ENCODE measurements at regions not wholly inside any gene's neighbourhood (a gene's known extent, or its start where the extent isn't known, plus 50 kb on each side); places are given as distances from the start of the nearest gene placed in this dataset.

DNA sequence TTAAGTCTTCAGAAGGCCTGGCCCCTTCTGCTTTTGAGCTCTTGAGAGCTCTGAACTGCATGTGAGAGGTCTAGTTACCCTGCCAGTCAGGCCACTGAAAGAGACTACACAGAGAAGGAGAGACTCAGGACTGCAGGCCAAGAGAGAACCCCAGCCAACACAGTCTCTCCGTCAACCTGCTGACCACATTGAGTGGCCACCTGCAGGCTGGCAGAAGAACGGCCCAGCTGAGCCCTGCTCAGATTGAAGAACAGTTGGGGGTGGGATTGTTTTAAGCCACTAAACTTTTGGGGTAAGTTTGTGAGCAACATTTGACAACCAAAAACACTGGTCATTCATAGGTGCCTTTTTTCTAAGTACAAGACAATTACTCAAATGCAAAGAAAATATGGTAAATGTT is 273.5 kb upstream of the CCDC54 start:
- H3K4me3 ChIP-seq (ENCODE audit: low read depth, low read length), result no peak overlapping the region
- TF ChIP-seq, protein P1, sequence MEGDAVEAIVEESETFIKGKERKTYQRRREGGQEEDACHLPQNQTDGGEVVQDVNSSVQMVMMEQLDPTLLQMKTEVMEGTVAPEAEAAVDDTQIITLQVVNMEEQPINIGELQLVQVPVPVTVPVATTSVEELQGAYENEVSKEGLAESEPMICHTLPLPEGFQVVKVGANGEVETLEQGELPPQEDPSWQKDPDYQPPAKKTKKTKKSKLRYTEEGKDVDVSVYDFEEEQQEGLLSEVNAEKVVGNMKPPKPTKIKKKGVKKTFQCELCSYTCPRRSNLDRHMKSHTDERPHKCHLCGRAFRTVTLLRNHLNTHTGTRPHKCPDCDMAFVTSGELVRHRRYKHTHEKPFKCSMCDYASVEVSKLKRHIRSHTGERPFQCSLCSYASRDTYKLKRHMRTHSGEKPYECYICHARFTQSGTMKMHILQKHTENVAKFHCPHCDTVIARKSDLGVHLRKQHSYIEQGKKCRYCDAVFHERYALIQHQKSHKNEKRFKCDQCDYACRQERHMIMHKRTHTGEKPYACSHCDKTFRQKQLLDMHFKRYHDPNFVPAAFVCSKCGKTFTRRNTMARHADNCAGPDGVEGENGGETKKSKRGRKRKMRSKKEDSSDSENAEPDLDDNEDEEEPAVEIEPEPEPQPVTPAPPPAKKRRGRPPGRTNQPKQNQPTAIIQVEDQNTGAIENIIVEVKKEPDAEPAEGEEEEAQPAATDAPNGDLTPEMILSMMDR (IDR thresholded peaks at IDR 0.05; ENCODE audit: borderline replicate concordance, insufficient read depth, low read depth, low read length), result no peak

DNA sequence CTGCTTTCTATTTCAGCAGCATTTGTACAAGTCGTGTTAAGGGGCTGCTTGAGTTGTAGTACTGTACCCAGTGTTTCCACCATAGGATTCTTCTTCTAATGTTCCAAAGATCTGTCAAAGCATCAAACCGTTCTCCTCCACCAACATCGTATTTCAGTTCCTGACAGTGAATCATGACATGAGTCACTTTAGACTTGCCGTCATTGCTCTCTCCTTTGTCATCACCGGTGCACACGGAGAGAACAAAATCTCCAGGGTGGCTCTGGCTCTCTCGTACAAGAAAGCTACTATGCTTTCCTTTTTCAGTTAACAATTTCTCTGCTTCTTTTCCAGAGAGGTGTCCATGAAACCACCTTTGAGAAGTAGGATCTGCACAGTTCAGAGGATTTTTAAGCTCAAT is 270.9 kb upstream of the CCDC54 start:
- TF ChIP-seq, protein P1 (IDR thresholded peaks at IDR 0.05; ENCODE audit: borderline replicate concordance, insufficient read depth, low read depth, low read length), result no peak
- no peak overlapping the region for H3K4me3 ChIP-seq (ENCODE audit: low read depth, low read length)

DNA sequence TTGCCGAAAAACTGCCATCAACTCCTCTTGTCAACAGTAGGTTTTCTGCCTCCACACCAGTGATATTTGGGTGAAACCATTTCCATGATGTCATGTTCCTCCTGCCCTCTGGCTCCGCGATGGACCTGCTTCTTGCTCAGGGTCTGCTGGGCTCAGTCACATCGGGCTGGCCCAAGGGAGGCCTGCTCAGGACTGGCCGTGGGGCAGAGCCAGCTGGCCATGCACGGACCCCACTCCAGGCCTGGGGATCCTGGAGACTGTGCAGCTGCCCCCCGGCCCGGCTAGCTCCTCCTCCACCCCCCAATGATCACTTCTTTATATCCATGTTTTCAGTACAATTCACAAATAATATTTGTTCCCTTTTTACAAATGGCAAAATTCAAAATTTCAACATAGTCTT is 270.3 kb upstream of the CCDC54 start:
- TF ChIP-seq, protein P1 (IDR thresholded peaks at IDR 0.05; ENCODE audit: borderline replicate concordance, insufficient read depth, low read depth, low read length), result no peak
- H3K4me3 ChIP-seq (ENCODE audit: low read depth, low read length), result no peak overlapping the region

DNA sequence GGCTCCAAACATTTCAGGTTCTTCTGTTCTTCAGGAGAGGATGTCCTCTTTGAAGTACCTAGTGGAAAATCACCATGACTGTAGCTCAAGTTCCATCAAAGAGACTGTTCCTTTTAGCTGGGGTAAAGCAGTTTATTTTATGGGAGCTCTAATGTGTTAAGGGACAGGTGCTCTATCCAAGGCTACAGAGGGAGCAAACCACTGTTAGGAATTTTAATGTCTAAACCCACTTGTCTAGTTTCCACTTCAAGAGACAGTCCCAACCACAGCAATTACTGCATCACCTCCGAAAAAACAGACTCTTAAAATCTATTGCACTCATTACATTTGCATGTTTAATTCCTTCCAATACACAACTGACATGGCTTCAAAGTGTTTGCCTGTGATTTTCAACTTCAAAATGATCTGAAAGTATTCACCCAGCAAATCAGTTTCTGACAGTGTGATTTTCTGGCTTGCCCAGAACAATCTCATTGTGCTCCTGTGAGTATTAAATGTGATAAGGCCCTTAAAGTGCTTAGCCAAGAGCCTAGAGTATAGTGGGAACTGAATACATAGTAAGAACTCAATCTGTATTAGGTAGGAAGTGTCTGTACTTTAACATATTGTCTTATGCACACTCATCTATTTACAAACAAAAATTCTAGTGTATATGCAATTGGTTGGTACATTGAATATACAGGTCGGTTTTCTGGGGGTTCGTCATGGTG is 266.5 kb upstream of the CCDC54 start:
- TF ChIP-seq, protein P1 (IDR thresholded peaks at IDR 0.05; ENCODE audit: borderline replicate concordance, insufficient read depth, low read depth, low read length), result no peak
- no peak overlapping the region for H3K4me3 ChIP-seq (ENCODE audit: low read depth, low read length)

DNA sequence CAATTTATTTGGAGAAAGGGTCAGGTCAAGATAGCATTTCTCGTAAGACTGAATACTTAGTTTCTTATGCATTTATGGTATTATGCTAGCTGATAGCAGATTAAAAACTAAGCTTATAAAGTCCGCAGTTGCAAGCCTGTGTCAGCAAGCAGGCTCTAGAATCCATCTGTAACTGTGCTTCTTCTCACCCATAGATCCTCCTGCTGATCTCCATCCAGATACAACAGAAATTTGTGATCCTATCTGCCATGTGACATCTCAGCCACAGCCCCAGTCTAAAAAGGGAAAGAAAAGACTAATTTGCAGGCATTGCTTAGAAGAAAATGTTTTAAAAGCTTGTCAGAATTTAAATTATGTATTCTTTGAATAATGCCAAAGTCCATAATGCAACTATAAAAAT is 265.4 kb upstream of the CCDC54 start:
- TF ChIP-seq, protein P1 (IDR thresholded peaks at IDR 0.05; ENCODE audit: borderline replicate concordance, insufficient read depth, low read depth, low read length), result no peak

DNA sequence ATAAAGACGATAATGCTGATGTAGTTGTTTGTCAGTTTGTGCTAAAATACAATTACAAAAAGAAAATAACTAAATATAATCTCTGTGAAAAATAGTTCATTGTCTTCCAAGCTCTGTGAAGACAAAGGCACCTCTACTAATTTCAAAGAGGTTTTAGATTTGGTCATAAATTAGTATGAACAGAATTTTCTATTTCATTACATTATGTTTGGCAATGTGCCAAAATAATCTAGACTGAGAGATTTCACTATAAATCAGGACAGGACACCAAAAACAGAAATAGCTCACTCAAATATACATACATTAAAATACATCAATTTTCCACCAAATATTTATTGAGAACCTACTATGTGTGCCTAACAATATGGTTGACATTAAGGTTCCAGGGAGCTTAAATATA is 264.9 kb upstream of the CCDC54 start:
- H3K4me3 ChIP-seq (ENCODE audit: low read depth, low read length), result no peak overlapping the region
- TF ChIP-seq, protein P1 (IDR thresholded peaks at IDR 0.05; ENCODE audit: borderline replicate concordance, insufficient read depth, low read depth, low read length), result no peak

More for the DNA sequence above, 265.4 kb upstream of the CCDC54 start:
- H3K4me3 ChIP-seq (ENCODE audit: low read depth, low read length), result no peak overlapping the region

DNA sequence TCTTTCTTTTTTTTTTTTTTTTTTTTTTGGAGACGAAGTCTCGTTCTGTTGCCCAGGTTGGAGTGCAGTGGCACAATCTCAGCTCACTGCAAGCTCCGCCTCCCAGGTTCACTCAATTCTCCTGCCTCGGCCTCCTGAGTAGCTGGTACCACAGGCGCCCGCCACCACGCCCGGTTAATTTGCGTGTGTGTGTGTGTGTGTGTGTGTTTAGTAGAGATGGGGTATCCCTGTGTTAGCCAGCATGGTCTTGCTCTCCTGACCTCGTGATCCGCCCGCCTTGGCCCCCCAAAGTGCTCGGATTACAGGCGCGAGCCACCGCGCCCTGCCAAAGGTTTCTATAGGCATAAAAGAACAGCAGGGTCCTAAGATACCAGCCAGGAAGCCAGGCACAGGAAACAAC is 261.0 kb upstream of the CCDC54 start:
- H3K4me3 ChIP-seq (ENCODE audit: low read depth, low read length), result no peak overlapping the region
- TF ChIP-seq, protein P1 (IDR thresholded peaks at IDR 0.05; ENCODE audit: borderline replicate concordance, insufficient read depth, low read depth, low read length), result no peak
